CD4-positive, CD25-positive, alpha-beta regulatory T cell (primary cell): ENCODE measurements at regions not wholly inside any gene's neighbourhood (a gene's known extent, or its start where the extent isn't known, plus 50 kb on each side); places are given as distances from the start of the nearest gene placed in this dataset.

Experiments used
- ATAC-seq, 2 donors: fragments of 150-1000 bp; cut with Tn5 transposase; one replicate each; pipeline ENCODE4 v1.10.0; 2021; ENCODE audit warnings: low read depth in 2 of 2, moderate number of reproducible peaks in 2 of 2, moderate library complexity in 1 of 2
- DNase-seq, 3 donors: peaks; one replicate each; pipeline versions ENCODE4 v3.0.0 to v3.0.0-alpha.2; 2012 to 2022; ENCODE audit warnings: mixed read lengths in 1 of 3
- H3K27ac ChIP-seq: one replicate; pipeline ENCODE4 v1.7.0; 2013; ENCODE audit warnings: mild to moderate bottlenecking, low read length; ENCODE audit not compliant: insufficient read depth, poor library complexity, severe bottlenecking
- H3K27me3 ChIP-seq: one replicate; pipeline ENCODE4 v1.7.0; 2013; ENCODE audit warnings: low read length; ENCODE audit not compliant: control insufficient read depth, insufficient read depth
- H3K36me3 ChIP-seq: one replicate; pipeline ENCODE4 v1.7.0; 2013; ENCODE audit warnings: mild to moderate bottlenecking, low read length, moderate library complexity; ENCODE audit not compliant: control insufficient read depth, insufficient read depth
- H3K4me1 ChIP-seq: 2 replicates; pipeline ENCODE4 v1.7.0; 2013; ENCODE audit warnings: mild to moderate bottlenecking, low read length; ENCODE audit not compliant: insufficient read depth, control insufficient read depth, poor library complexity, severe bottlenecking
- H3K4me3 ChIP-seq: one replicate; pipeline ENCODE4 v1.7.0; 2013; ENCODE audit warnings: low read depth, mild to moderate bottlenecking, low read length, moderate library complexity
- H3K9me3 ChIP-seq, 2 experiments: 1 replicate in 1 of 2; 2 replicates in 1 of 2; pipeline ENCODE4 v1.7.0; 2013; ENCODE audit warnings: low read length in 2 of 2, mild to moderate bottlenecking in 1 of 2, moderate library complexity in 1 of 2; ENCODE audit not compliant: control insufficient read depth in 2 of 2
- H3K27ac Mint-ChIP-seq, 3 donors: one replicate each; pipeline ENCODE4 v1.8.0; 2020 to 2022; ENCODE audit warnings: mild to moderate bottlenecking in 3 of 3, mixed read lengths in 3 of 3, moderate library complexity in 2 of 3
- H3K27me3 Mint-ChIP-seq: one replicate; pipeline ENCODE4 v1.8.0; 2022; ENCODE audit warnings: mild to moderate bottlenecking, mixed read lengths
- H3K36me3 Mint-ChIP-seq: one replicate; pipeline ENCODE4 v1.8.0; 2020; ENCODE audit warnings: mixed read lengths
- H3K4me1 Mint-ChIP-seq, 4 donors: one replicate each; pipeline ENCODE4 v1.8.0; 2020 to 2022; ENCODE audit warnings: mixed read lengths in 4 of 4, mild to moderate bottlenecking in 1 of 4
- H3K4me3 Mint-ChIP-seq, 4 donors: one replicate each; pipeline ENCODE4 v1.8.0; 2020 to 2022; ENCODE audit warnings: mild to moderate bottlenecking in 4 of 4, mixed read lengths in 4 of 4, moderate library complexity in 3 of 4
- H3K9me3 Mint-ChIP-seq, 7 donors: one replicate each; pipeline ENCODE4 v1.8.0; 2020 to 2022; ENCODE audit warnings: mixed read lengths in 7 of 7, mild to moderate bottlenecking in 3 of 7, moderate library complexity in 2 of 7

DNA sequence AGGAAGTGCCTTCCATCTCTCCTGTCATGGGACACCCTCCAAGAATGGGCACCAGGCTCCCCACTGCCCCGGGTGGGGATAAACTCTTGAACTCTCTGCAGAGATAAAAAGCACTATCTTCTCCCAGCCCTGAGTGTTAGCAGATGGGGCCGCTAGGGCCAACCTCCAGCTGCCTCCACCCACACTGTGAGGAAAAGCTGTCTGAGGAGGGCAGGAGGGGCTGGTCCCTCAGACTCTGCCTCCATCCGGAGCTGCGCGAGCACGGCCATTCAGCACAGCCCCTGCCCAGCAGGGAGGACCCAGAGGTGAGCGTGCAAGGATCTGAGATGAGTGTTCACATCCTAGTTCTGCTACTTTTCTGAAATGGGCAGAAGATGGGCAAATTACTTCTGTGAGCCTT, 51.8 kb upstream of the TRABD2B start:
- no peaks in the 10 kb centered on the region for H3K9me3 Mint-ChIP-seq
- Histone ChIP-seq H3K27me3 (no peaks in the 10 kb centered on the region), H3K27ac (no peak overlapping the region), H3K9me3 (no peaks in the 10 kb centered on the region), H3K4me1 (no peaks in the 10 kb centered on the region), H3K36me3 (no peaks in the 10 kb centered on the region), H3K4me3 (no peak overlapping the region)
- H3K36me3 Mint-ChIP-seq = no peaks in the 10 kb centered on the region
- peaks cover 12% of the 10 kb centered on the region for H3K27me3 Mint-ChIP-seq
- ATAC-seq = no peak
- H3K4me3 Mint-ChIP-seq = no peak overlapping the region
- no peaks in the 10 kb centered on the region for H3K4me1 Mint-ChIP-seq
- no peak overlapping the region for H3K27ac Mint-ChIP-seq
- DNase-seq = no peak

GRCh38 chr1:48048064-48048463, 50.9 kb upstream of the TRABD2B start:
- no peak for ATAC-seq
- DNase-seq = no peak

DNA sequence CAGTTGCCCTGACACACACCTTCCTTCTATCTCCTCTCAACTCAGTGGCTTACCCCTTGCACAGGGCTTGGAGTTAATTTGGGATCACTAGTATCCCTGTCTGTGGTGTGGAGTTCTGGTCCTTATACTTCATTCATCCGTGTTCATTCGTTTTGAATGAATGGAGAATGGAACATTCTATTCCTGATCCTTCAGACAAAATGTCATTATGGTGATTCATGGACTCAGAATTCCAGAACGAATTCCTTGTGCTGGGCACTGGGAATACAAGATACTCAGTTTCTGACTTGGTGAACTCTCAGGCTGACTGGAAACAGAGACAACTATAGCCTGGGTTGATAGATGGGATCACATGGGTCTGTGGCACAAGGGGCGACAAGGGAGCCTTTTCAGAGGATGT, 49.9 kb upstream of the TRABD2B start:
- ATAC-seq = no peak
- Mint-ChIP-seq H3K27ac (no peak overlapping the region), H3K36me3 (no peaks in the 10 kb centered on the region), H3K9me3 (no peaks in the 10 kb centered on the region), H3K4me1 (no peaks in the 10 kb centered on the region), H3K4me3 (no peak overlapping the region), H3K27me3 (peaks cover 12% of the 10 kb centered on the region)
- no peaks in the 10 kb centered on the region for H3K4me1 ChIP-seq
- H3K36me3 ChIP-seq = no peaks in the 10 kb centered on the region
- no peak overlapping the region for H3K4me3 ChIP-seq
- H3K27me3 ChIP-seq = no peaks in the 10 kb centered on the region
- no peaks in the 10 kb centered on the region for H3K9me3 ChIP-seq
- no peak overlapping the region for H3K27ac ChIP-seq
- DNase-seq = no peak

More at GRCh38 chr1:48048064-48048463, 50.9 kb upstream of the TRABD2B start:
- Mint-ChIP-seq H3K4me3 (no peak overlapping the region), H3K9me3 (no peaks in the 10 kb centered on the region), H3K27ac (no peak overlapping the region), H3K4me1 (no peaks in the 10 kb centered on the region), H3K36me3 (no peaks in the 10 kb centered on the region), H3K27me3 (peaks cover 12% of the 10 kb centered on the region)
- H3K27me3 ChIP-seq = no peaks in the 10 kb centered on the region
- H3K4me3 ChIP-seq = no peak overlapping the region
- H3K4me1 ChIP-seq = no peaks in the 10 kb centered on the region
- H3K27ac ChIP-seq = no peak overlapping the region
- H3K36me3 ChIP-seq = no peaks in the 10 kb centered on the region
- no peaks in the 10 kb centered on the region for H3K9me3 ChIP-seq
